ENCODE measurements at regions not wholly inside any gene's neighbourhood (a gene's known extent, or its start where the extent isn't known, plus 50 kb on each side); places are given as distances from the start of the nearest gene placed in this dataset.

- Histone ChIP-seq H3K9ac (ENCODE audit: insufficient read depth, low read length, poor library complexity, severe bottlenecking) (no peak overlapping the region), H3K27me3 (ENCODE audit: control insufficient read depth in 2 of 2, insufficient read depth in 2 of 2, low read length in 2 of 2) (peaks cover 4 to 5% of the 10 kb centered on the region in 2 donors), H2AFZ (ENCODE audit: insufficient read depth, low read depth, low read length, poor library complexity, severe bottlenecking) (no peak overlapping the region), H3K36me3 (replicated peaks in 1 of 2; ENCODE audit: control insufficient read depth in 1 of 2, insufficient read depth in 2 of 2, low read length in 2 of 2) (no peaks in the 10 kb centered on the region), H4K20me1 (ENCODE audit: insufficient read depth, low read length) (no peaks in the 10 kb centered on the region), H3K4me3 (replicated peaks in 1 of 3; ENCODE audit: low read depth in 2 of 3, low read length in 3 of 3) (no peak overlapping the region), H3K9me3 (replicated peaks in 1 of 2; ENCODE audit: control insufficient read depth in 1 of 2, insufficient read depth in 1 of 2, low read length in 2 of 2) (no peaks in the 10 kb centered on the region), H3K4me1 (ENCODE audit: control insufficient read depth in 1 of 2, insufficient read depth in 2 of 2, low read length in 2 of 2) (peaks cover 11% of the 10 kb centered on the region in 2 donors), H3K27ac (ENCODE audit: low read depth in 1 of 2, low read length in 2 of 2) (no peak overlapping the region), H3K4me2 (replicated peaks; ENCODE audit: extremely low read depth, low read length, poor library complexity, severe bottlenecking) (no peak overlapping the region), H3K79me2 (ENCODE audit: insufficient read depth, low read length) (no peaks in the 10 kb centered on the region)
- 92% methylated on average over 6 of the region's 7 CpGs for WGBS (ENCODE audit: insufficient coverage)
- intact Hi-C loops (cut with micrococcal nuclease), result loop anchor here in 1 of 2 donors (10.0 kb wide), 1 partner anchor 913 kb away; no protein-coding TSS in a partner anchor
- no peak for DNase-seq
- H3K27me3 Mint-ChIP-seq (ENCODE audit: low read depth in 3 of 3), result peaks cover 5 to 21% (median 10%) of the 10 kb centered on the region in 3 donors
- H3K27ac Mint-ChIP-seq, result no peak overlapping the region
- H3K4me1 Mint-ChIP-seq, result peaks cover 22% of the 10 kb centered on the region
- no peak overlapping the region for H3K4me3 Mint-ChIP-seq
- no peaks in the 10 kb centered on the region for H3K36me3 Mint-ChIP-seq
- H3K9me3 Mint-ChIP-seq, result peaks cover 0 to 3% (median 0%) of the 10 kb centered on the region in 7 donors
- no peak for TF ChIP-seq CTCF (IDR thresholded peaks at IDR 0.05)
Observed at GRCh38 chr3:24682141-24682547, 187.5 kb upstream of the THRB start.

GRCh38 chr3:24683090-24683489, 188.4 kb upstream of the THRB start:
- no peak overlapping the region for H3K27ac ChIP-seq (ENCODE audit: low read depth in 1 of 2, low read length in 2 of 2)
- intact Hi-C loops (cut with micrococcal nuclease), result loop anchor here in 1 of 2 donors (10.0 kb wide), 1 partner anchor 912 kb away; no protein-coding TSS in a partner anchor
- Mint-ChIP-seq H3K9me3 (peaks cover 0 to 3% (median 0%) of the 10 kb centered on the region in 7 donors), H3K36me3 (no peaks in the 10 kb centered on the region), H3K27ac (no peak overlapping the region), H3K4me1 (peaks cover 14% of the 10 kb centered on the region), H3K4me3 (no peak overlapping the region), H3K27me3 (ENCODE audit: low read depth in 3 of 3) (peaks cover 5 to 21% (median 10%) of the 10 kb centered on the region in 3 donors)
- no peak overlapping the region for H3K4me2 ChIP-seq (replicated peaks; ENCODE audit: extremely low read depth, low read length, poor library complexity, severe bottlenecking)
- no peak overlapping the region for H3K4me3 ChIP-seq (replicated peaks in 1 of 3; ENCODE audit: low read depth in 2 of 3, low read length in 3 of 3)
- H3K9ac ChIP-seq (ENCODE audit: insufficient read depth, low read length, poor library complexity, severe bottlenecking), result no peak overlapping the region
- no peaks in the 10 kb centered on the region for H3K79me2 ChIP-seq (ENCODE audit: insufficient read depth, low read length)
- no peak for DNase-seq
- H4K20me1 ChIP-seq (ENCODE audit: insufficient read depth, low read length), result no peaks in the 10 kb centered on the region
- H2AFZ ChIP-seq (ENCODE audit: insufficient read depth, low read depth, low read length, poor library complexity, severe bottlenecking), result no peak overlapping the region
- no peaks in the 10 kb centered on the region for H3K9me3 ChIP-seq (replicated peaks in 1 of 2; ENCODE audit: control insufficient read depth in 1 of 2, insufficient read depth in 1 of 2, low read length in 2 of 2)
- 96% methylated on average over 2 of the region's 5 CpGs for WGBS (ENCODE audit: insufficient coverage)
- peaks cover 7 to 8% of the 10 kb centered on the region in 2 donors for H3K4me1 ChIP-seq (ENCODE audit: control insufficient read depth in 1 of 2, insufficient read depth in 2 of 2, low read length in 2 of 2)
- H3K36me3 ChIP-seq (replicated peaks in 1 of 2; ENCODE audit: control insufficient read depth in 1 of 2, insufficient read depth in 2 of 2, low read length in 2 of 2), result no peaks in the 10 kb centered on the region
- TF ChIP-seq CTCF (IDR thresholded peaks at IDR 0.05), result no peak
- H3K27me3 ChIP-seq (ENCODE audit: control insufficient read depth in 2 of 2, insufficient read depth in 2 of 2, low read length in 2 of 2), result peaks cover 4 to 5% of the 10 kb centered on the region in 2 donors

Data from CD14-positive monocyte (primary cell).